ENCODE measurements at regions not wholly inside any gene's neighbourhood (a gene's known extent, or its start where the extent isn't known, plus 50 kb on each side); places are given as distances from the start of the nearest gene placed in this dataset.

- TF ChIP-seq POLR2A (IDR thresholded peaks at IDR 0.05) (no peak), POLR2AphosphoS5 (IDR thresholded peaks at IDR 0.05) (no peak), CTCF (IDR thresholded peaks at IDR 0.05) (no peak), EP300 (IDR thresholded peaks at IDR 0.05) (no peak)
Measured at GRCh38 chr9:130775336-130775991, 59.6 kb upstream of the ABL1 start.

Data from sigmoid colon (tissue), 4 donors.